Suppressor macrophage (primary cell): ENCODE measurements at regions not wholly inside any gene's neighbourhood (a gene's known extent, or its start where the extent isn't known, plus 50 kb on each side); places are given as distances from the start of the nearest gene placed in this dataset.
"Not testable (repeated sequence)": the region's sequence is repeated elsewhere in the genome, so short reads cannot be mapped to it uniquely, and the experiment has no call there.

Source experiments
- DNase-seq, 4 experiments: peaks; one replicate each; pipeline ENCODE4 v3.0.0-alpha.2; 2020 to 2022

DNA sequence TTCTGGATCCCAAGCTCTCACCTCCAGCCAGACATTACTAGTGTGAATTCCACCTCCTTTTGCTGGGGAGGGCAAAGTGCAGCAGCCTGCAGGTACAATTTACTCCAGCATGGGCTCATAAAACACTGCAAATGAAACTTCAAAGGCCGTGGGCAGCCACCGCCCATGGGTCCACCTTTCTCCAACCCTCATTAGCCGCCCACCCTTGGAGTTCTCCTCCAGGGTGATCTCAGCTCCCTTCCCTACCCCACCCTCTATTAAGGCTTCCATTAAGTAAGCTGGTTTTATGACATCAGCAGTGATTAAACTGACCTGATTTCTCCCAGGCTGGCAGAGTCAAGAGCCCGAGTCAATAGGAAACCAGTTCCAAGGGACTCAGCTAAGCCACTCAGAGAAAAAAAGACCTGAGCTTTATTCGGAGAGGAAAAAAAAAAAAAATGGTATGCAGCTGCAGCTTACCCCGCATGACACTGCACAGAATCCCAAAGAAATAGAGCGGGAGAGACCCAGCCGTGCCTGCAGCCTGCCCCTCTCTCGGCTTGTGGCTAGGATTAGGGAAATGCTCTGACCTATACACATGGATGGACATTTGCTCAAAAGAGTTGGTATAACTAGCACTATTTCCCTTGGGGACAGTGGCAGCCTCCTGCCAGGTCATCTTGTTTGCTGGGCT, 319.6 kb downstream of the PTTG2 start:
- no peak for DNase-seq

DNA sequence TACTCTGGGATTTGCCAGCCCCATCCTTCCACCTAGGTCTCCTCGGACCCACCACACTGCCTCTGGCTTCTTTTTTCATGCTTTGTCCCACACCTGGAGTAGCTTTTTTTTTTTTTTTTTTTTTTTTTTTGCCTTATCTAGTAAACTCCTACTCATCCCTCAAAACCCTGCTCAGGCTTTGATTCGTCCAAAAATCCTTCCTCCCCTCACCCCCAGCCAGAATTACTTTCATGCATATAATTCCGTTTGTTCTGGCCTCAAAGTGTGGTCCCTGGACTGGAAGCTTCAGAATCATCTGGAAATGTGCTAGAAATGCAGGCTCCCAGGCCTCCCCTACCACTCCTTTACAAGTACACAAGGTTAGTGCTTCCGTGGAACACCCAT, 320.1 kb downstream of the PTTG2 start:
- DNase-seq, result no peak

DNA sequence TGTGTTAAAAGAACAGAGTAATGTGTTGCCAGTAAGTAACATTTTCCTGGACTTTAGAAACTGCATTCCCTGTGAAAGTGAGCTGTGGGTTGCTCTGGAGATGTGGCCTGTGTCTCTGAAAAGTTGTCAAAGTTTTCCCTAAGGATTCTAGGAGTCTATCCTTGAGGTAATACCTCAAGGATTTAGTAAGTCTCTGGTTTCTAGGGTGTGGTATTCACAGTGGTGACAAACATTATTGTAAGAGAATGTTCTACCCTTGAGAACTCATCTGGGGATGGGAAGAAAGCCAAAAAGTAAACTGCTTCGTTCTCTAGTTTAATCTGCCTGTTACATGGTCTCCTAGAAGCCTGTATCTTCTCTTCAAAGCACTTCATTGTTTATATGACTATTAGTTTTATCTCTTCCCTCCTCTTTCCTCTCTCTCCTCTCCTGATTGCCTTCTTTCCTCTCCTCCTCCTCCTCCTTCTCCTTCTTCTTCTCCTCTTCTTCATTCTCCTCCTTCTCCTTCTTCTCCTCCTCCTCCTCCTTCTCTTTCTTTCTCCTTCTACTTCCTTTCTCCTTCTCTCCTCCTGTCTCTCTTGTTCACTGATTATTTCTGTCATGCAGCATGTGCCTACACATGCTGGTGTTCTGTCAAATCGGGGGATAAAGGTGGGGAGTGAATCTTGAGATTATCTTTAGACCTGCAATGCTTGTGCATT, 321.3 kb downstream of the PTTG2 start:
- no peak for DNase-seq

DNA sequence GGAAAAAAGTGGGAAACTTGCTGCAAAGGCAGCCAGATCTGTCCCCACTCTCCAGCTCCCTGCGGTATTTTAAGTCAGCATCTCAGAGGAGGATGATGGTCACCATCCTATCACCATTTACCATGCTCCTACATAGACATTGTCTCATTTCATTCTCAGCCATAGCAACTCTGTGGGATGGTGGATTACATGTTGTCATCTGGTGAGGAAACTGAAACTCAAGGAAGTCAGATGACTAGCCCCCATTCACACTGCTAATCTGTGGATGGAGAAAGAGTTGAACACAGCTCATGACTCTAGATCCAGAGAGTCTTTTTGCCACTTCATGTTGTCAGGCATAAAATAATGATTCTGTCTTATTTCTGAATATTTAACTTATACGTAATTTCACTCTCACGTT, 323.5 kb downstream of the PTTG2 start:
- peak; percentile 59 to 83 (median 72) for DNase-seq

DNA sequence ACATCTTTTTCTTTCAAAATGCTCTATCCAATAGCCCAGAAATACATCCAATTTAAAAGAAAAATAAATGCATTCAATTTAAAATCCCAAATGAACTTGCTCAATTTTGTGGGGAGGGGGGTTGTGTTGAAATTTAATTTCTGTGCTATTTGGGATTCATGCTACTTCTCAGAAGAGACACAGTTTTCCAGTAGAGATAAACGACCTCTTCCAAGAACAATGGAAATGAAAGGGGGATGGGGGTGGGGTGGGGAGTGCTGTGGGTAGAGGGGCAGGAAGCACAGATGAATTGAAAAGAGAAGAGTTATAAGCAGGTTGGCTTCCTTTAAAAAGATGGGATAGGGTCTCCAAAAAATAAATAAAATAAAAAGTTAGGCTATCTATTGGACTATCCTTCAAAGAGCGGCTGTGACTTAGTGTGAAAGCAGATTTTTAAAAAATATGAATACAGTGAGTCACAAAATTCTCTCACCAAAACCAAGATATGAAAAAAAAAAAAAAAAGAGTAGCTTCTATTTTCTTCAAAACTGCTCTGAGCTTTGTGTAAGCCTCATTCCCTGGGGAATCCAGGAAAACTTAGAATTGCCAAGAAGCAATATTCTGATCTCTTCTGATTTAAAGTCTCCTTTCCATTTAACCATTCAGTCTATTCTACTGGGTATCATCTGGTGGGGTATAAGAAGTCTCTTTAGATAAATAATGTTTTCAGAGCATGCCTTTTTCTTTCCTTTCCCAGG, 324.3 kb downstream of the PTTG2 start:
- DNase-seq, result no peak

DNA sequence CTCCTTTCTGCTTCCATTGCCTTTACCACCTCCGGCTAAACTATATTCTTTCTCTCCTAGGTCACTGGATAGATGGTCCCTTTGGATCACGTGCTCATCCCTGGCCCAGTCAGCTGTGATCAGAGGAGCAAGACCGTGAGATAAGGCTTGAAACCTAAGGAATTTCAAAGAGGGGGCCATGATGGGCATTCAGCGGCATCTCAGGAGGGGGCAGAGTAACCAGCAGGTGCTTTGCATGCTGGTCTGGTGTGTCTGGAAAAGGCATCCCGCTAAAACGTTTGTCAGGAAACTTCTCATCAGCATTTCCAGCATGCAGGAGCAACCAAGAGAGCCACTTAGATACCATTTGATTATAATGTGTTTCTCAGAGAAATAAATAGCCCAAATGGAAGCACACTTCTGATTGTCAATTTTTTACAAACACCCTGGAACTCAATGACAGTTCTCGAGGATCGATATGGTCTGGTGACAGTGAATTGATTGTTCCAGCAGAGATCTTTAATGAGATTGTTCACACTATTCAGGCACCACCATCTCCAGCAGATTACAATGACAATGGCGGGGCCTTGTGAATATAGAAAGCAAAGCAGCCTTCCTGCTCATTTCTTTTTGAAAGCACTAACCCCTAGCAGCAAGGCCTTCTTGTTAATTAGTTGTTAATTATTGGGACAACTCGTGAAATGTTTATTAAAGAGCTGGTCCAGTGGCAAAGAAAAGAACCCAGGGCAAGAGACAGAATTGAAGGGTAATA, 327.1 kb downstream of the PTTG2 start:
- no peak for DNase-seq

DNA sequence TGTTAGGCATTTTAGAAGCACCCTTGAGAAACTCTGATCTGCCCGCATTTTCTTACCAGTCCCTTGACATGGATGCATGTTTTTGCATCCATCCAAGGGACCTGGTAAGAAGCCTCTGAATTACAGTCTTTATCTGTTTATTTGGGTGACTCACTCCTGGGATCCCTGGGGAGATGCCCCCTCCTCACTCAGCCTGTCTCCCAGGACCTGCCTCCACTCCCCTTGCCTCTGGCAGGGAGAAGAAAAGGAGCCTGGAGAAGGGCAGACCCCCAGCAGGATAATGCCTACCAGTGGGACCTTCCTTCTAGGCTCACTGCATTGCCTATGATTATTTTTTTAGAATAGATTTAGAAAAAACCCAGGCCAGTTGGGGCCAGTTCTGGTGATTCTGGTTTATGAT, 329.4 kb downstream of the PTTG2 start:
- no peak for DNase-seq

DNA sequence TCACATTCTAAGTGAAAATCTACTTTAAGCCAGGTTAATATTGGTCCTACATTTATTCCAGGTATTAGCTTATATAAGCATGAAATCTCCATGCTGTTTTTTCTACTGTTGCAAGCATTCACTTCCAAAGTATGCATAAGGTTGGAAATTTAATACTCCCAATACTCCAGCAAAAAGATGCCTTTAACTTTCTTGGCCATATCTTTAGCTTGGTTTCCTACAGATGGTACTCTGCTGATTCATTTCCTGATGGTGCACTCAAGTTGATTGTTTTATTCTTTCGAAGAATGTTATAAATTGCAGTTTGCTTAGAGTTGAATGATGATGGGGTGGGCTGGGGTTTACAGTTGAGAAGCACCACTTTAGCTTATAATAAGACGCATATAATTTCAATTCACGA, 330.2 kb downstream of the PTTG2 start:
- no peak for DNase-seq

DNA sequence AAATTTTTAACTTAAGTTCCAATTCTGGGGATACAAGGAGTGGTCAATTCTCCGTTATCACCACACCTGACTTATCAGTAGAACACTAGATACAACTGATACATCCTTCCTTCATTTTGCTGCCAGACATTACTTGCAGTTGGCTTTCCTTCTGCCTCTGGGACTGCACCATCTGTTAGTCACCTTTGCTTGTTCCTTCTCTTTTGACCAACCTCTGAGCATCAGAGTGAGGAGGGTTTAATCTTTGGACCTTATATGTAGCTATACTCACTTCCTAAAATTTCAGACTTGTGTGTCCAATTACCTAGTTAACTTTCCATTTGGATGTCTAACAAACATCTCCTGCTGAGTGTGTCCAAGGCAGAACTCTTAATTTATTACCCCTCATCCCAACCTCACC, 330.7 kb downstream of the PTTG2 start:
- no peak for DNase-seq

DNA sequence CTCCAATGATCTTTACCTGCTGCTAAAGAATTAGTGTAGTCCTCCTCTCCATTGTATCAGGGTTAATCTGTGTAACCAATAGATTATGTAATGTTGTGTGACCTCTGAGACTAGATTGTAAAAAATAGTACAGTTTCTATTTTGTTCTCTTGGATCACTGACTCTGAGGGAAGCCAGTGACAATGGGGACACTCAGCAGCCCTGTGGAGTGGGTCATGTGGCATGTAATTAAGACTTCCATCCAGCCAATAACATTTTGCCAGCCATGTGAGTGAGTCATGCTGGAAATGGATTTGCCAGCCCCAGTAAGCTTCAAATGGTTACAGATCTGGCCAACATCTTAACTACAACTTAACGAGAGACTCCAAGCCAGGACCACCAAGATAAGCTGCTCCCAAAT, 332.3 kb downstream of the PTTG2 start:
- DNase-seq, result no peak

DNA sequence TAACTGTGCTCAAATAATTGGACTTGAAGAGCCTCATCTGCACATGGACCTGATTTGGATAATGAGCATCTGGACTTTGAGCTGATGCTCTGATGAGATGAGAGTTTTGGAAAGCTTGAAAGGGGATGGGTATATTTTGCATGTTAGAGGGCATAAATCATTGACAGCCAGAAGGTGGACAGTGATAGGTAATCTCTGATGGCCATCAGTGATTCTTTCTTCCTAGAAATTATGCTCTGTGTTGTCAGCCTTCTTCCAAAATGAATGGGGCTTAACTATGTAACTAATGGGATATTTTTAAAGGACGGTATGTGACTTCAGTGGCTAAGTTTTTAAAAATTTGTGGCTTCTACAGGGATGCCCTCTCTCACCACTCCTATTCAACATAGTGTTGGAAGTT, 334.0 kb downstream of the PTTG2 start:
- no peak for DNase-seq

DNA sequence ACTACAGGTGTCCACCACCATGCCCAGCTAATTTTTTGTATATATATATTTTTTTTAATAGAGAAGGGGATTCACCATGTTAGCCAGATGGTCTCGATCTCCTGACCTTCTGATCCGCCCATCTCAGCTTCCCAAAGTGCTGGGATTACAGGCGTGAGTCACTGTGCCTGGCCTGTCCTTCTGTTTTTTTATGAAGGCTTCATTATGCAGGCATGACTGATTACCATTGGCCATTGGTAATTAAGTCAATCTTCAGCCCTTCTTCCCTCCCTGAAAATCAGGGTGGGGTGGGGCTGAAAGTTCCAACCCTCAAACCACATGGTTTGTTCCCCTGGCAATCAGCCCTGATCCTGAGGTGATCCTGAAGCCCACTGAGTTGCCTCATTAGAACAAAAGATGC, 336.9 kb downstream of the PTTG2 start:
- DNase-seq, result no peak

DNA sequence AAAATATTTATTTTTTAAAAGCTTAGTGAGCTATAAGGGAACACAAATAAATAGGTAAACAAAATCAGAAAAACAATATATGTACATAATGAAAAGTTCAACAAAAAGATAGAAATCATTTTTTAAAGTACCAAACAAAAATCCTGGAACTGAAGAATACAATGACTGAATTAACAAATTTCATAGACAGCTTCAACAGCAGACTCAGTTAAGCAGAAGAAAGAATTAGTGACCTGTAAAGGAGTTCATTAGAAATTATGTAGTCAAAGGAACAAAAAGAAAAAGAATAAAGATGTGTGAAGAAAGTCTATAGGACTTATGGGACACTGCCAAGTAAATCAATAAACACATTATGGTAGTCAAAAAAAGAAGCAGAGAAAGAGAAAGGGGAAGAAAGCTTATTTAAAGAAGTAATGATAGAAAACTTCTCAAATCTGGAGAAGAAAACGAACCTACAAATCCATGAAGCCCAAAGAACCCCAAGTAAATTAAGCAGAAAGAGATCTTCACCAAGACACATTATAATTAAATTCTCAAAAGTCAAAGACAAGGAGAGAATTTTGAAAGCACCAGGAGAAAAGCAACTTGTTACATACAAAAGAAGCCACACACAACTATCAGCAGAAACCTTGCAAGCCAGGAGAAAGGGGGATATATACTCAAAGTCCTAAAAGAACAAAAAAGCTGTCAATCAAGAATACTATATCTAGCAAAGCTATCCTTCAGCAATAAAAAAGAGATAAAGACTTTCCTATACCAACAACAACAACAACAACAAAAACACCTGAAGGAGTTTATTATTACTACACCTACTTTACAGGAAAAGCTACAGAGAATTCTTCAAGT, 338.9 kb downstream of the PTTG2 start:
- DNase-seq, result no peak

DNA sequence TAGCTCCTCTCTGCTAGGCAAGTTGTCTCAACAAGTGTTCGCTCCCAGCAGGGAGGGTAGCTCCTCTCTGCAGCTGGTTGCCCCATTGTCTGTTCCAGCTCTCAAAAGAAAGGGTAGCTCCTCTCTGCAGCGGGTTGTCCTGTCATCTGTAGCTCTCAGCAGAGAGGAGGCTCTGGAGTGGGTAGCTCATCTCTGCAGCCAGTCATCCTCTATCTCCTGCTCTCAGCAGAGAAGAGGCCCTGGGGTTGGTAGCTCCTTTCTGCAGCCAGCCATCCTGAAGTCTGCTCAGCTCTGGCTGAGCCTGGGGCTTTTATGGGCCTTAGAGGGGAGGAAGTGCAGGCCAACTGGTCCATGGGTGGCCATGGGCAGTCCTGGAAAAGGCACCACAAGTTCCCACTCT, 342.7 kb downstream of the PTTG2 start:
- DNase-seq, result no peak

DNA sequence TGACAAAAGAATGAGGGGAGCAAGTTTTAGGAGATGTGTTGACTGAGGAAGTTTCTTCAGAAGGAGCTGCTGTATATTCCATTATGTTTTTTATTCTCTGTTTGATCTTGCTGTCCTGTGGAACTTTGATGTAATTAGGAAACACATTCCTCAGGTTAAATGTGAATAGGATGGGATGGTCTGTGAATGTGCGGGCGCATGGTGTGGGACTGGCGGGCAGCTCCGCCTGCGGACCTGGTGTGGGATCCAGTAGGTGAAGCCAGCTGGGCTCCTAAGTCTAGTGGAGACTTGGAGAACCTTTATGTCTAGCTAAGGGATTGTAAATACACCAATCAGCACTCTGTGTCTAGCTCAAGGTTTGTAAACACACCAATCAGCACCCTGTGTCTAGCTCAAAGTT, 344.3 kb downstream of the PTTG2 start:
- not testable (repeated sequence) for DNase-seq

DNA sequence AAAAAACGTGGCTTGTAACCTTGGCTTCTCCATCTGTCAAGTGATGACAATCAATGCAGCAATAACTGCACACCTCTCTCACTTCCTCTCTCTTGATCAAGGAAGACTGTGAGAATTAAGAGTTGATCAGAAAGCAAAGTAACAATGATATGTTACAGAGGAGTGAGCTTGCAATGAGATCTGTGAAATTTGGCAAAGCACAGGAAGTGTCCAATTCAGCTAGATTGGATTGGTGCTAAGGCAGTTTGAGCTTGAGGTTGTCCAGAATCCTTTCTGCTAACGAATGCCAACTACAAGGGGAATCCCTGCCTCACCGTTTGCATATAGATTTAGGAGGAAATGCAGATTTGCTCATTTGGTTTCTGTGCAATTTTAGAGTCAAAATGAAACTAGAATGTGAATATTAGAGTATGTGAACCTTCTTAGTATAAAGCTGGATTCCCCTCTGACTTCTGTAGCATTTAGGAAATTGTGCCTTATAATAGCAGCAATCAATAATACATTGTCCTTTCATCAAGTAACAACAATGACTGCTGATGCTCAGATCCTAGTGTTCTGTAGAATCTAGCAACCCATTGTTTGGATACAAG, 346.4 kb downstream of the PTTG2 start:
- no peak for DNase-seq

DNA sequence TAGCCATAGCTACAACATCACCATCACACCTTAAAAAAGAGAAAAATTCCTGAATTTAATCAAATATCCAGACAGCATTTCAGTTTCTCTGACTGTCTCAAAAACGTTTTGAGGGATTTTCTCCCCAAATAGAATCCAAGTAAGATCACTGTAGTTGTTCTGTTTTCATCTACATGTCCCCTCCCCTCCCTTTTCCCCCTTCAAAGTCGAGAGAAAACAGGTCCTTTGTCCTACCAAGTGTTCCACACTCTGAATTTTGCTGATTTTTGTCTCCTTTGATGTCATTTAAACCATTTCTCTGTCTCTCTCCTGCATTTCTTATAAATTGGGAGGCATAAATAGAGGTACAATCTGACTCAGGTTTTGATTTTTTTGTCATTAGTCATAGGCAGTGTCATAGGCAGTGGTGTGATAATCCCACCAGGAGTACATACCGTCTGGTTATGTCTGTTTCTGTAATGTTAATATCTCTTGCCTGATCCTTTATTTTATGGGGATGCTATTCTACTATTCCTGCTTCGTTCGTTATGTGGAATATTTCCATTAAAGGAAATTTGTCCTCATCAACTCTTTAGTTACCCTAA, 348.6 kb downstream of the PTTG2 start:
- no peak for DNase-seq

DNA sequence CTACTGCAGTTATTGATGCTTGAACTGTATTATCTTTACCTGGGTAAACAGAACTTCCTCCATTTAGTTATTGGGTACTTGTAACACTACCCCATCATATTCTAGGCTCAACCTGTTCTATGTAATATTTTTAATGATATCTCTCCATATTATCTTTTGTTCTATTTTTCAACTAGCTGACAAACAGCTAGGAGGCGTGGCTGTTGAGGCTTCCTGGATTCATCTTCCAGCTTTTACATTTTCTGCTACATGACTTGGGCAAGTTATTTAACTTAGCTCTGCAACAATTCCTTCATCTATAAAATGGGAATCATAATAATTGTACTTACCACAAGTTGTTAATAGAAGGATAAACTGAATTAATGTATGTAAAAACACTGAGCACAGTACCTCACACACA, 349.3 kb downstream of the PTTG2 start:
- DNase-seq, result no peak

DNA sequence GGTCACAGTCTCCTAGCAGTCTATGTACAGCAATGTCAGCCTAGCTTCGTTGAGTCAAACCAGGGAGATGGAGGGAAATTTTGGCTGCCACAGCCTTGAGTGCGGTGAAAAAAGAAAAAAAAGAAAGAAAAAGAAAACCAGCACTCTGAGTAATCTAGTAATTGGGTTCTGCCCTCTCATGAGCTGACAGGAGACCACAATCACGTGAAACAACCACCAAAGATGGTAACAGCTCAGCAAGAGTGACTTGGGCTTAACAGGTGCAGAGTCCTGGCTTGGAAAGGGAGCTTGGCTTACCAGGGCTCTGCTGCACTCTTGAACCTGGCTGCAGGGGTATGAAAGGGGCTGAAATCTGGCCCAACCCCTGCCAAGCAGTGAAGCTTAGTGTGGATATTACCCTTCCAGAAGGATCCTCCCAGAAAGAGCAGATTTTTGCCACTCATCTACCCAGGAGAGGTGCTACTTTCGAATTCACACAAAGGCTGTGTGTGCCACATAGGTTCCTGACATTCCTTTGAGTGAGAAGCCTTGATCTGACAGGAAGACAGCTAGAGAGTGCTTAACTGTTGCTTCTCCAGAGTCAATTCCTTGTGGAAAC, 350.3 kb downstream of the PTTG2 start:
- DNase-seq, result no peak

DNA sequence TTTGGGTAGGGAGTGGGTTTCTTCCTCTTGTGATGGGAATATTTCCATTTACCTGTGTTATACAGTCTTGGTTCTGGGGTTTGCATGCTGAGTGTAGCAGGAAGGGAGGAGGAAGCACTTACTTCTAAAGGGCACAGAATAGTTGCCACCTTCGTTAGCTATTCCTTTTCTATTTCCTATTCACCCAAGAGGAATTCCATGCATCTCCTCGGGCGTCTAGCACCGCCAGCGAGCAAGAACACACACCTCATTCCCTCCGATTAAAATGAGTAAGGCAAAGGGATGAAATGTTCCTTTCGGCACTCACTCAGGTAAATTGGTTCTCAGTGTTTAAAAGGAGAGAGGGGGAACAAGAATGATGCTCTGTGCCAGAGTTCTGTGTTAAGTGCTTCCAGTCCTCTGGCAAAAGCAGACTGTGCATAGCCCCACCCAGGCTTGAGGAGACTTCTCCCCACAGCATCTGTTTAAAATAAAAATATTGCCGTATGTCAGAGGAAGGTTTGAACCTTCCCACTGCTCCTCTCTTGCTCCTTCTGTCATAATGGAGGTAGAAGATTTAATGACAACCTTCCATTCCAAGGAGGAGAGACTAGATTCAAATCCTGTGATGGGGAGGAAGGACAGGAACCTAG, 351.4 kb downstream of the PTTG2 start:
- no peak for DNase-seq

DNA sequence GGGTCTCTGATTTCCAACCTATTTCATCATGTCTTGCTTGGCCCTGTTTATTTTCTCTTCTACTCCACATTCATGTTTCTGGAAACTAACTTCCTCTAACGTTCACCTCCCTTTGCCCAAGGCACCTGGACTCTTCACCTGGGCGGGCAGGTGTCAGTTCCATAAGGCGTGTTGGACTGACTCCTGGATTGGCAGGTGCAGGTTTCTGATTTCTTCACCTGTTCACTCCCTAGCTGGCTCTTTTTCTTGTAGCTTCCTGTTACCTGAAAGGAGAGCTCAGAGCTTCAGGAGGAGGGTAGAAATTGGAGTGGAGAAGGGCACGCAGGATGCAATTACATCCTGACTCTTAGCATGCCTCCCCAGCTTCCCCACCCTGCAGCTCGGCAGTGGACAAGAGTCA, 350.8 kb upstream of the KLF3 start:
- DNase-seq, result no peak
